Heart left ventricle (tissue), 16 donors: ENCODE measurements at regions not wholly inside any gene's neighbourhood (a gene's known extent, or its start where the extent isn't known, plus 50 kb on each side); places are given as distances from the start of the nearest gene placed in this dataset.

ENCODE experiments used
- ATAC-seq, 4 donors: fragments of 200-7000 bp; cut with Tn5 transposase; one replicate each; pipeline ENCODE4 v1.9.1; 2020 to 2022; ENCODE audit warnings: moderate library complexity in 4 of 4, mild to moderate bottlenecking in 3 of 4, moderate number of reproducible peaks in 1 of 4
- DNase-seq, 5 donors: peaks; one replicate each; pipeline ENCODE4 v3.0.0-alpha.2; 2020
- H3K27ac ChIP-seq, 12 donors: fragments of 200-600 bp; sonication (generic) in 4 of 12; one replicate each; pipeline versions ENCODE4 v1.5.0 to v1.8.0; 2016 to 2022; ENCODE audit warnings: mild to moderate bottlenecking in 2 of 12
- H3K27me3 ChIP-seq, 9 donors: fragments of 200-600 bp; sonication (generic) in 2 of 9; one replicate each; pipeline versions ENCODE4 v1.5.1 to v1.8.0; 2016 to 2022; ENCODE audit warnings: mild to moderate bottlenecking in 3 of 9
- H3K36me3 ChIP-seq, 9 donors: fragments of 200-600 bp; sonication (generic) in 2 of 9; one replicate each; pipeline versions ENCODE4 v1.5.0 to v1.8.0; 2018 to 2022; ENCODE audit warnings: mild to moderate bottlenecking in 2 of 9
- H3K4me1 ChIP-seq, 12 donors: fragments of 200-600 bp; sonication (generic) in 4 of 12; one replicate each; pipeline versions ENCODE4 v1.5.0 to v1.8.0; 2016 to 2022; ENCODE audit warnings: mild to moderate bottlenecking in 3 of 12
- H3K4me3 ChIP-seq, 12 donors: fragments of 200-600 bp; sonication (generic) in 4 of 12; one replicate each; pipeline versions ENCODE4 v1.5.0 to v1.8.0; 2017 to 2022; ENCODE audit warnings: mild to moderate bottlenecking in 9 of 12, moderate library complexity in 4 of 12
- H3K9me3 ChIP-seq, 12 donors: fragments of 200-600 bp; sonication (generic) in 4 of 12; one replicate each; pipeline versions ENCODE4 v1.5.0 to v1.8.0; 2016 to 2022; ENCODE audit warnings: mild to moderate bottlenecking in 1 of 12
- CTCF ChIP-seq, 12 donors: fragments of 200-600 bp; sonication (generic) in 4 of 12; IDR thresholded peaks; one replicate each; pipeline versions ENCODE4 v1.5.0 to v1.8.0; 2018 to 2022; ENCODE audit warnings: antibody characterized with exemption in 12 of 12, mild to moderate bottlenecking in 5 of 12
- POLR2A ChIP-seq, 2 donors: fragments of 450-650 bp; IDR thresholded peaks; one replicate each; pipeline ENCODE4 v1.6.1; 2017; ENCODE audit warnings: antibody characterized with exemption in 2 of 2, mild to moderate bottlenecking in 2 of 2, moderate library complexity in 2 of 2
- WGBS, 4 donors: extraction: QIAGEN DNeasy Blood & Tissue Kit in 2 of 4; methylation state at CpG; one replicate each; pipeline versions ENCODE4 v1.1.5 to v1.1.7; 2013 to 2018; 5-methylcytosine and 5-hydroxymethylcytosine counted together
- intact Hi-C, 10 donors: fragments of 100-400 bp; cut with DNase I; formaldehyde crosslinking; loops; one replicate each; pipeline versions ENCODE4 v1.11.1 to v1.14.2; 2022
- donor health status: ischemic (EF 13 %, LVEDD 7.1; RV severe dilation, severe dysfunction).
- donor health status: healthy with polysubstance abuse.
- donor health status: DM: no; HTN: yes; CAD: no.
- donor health status: DM: no; HTN: no; CAD: no.
- donor health status: ischemic (EF 25% LVEDD 6.9; RV normal size, moderate dysfunction).
- donor health status: ischemic (EF 25% LVEDD 5.7; RV mildly dilated, moderate dysfunction).
- donor health status: healthy.
- donor health status: DM: yes; HTN: yes; CAD: no.
- donor health status: ischemic (EF 35%, LVEDD 5.7; RV mildly dilated, moderate dysfunction).
- donor health status: nonischemic (EF 11% LVEDD 7.7; RV severe dilation, severe dysfunction).
- donor health status: DM: yes; HTN: yes; CAD: no.
- donor health status: PGD.
- donor health status: ischemic (EF 29% LVEDD 5.4; RV normal size, mild dysfunction).
- donor health status: nonischemic (EF 23%, LVEDD 6.1; RV moderate dilation, normal function).

GRCh38 chr16:72679856-72680255 lies 368.1 kb downstream of the ZFHX3 start:
- ATAC-seq (no peak), DNase-seq (no peak)
- Histone ChIP-seq H3K27me3 (no peaks in the 10 kb centered on the region), H3K27ac (no peak overlapping the region), H3K9me3 (peaks cover 0 to 8% (median 0%) of the 10 kb centered on the region in 12 donors), H3K4me1 (no peaks in the 10 kb centered on the region), H3K4me3 (no peak overlapping the region), H3K36me3 (no peaks in the 10 kb centered on the region)
- TF ChIP-seq CTCF (IDR thresholded peaks at IDR 0.05) (no peak), POLR2A (IDR thresholded peaks at IDR 0.05) (no peak)
- intact Hi-C loops: no loop called here

- Histone ChIP-seq H3K36me3 (no peaks in the 10 kb centered on the region), H3K9me3 (peaks cover 0 to 20% (median 8%) of the 10 kb centered on the region in 12 donors), H3K4me3 (no peak overlapping the region), H3K27me3 (no peaks in the 10 kb centered on the region), H3K4me1 (no peaks in the 10 kb centered on the region), H3K27ac (no peak overlapping the region)
- TF ChIP-seq POLR2A (IDR thresholded peaks at IDR 0.05) (no peak), CTCF (IDR thresholded peaks at IDR 0.05) (no peak)
- WGBS, 4 donors: 94 to 98% (median 97%) methylated on average over 2 of the region's 2 CpGs
- ATAC-seq (no peak), DNase-seq (no peak)
- intact Hi-C loops: no loop called here
Measured at GRCh38 chr16:72677662-72678447, 370.1 kb downstream of the ZFHX3 start.

- DNase-seq: no peak
- 73 to 84% (median 80%) methylated on average over 1 of the region's 1 CpG for WGBS, 4 donors
- intact Hi-C loops: no loop called here
Measured at GRCh38 chr16:72673118-72673517, 374.8 kb downstream of the ZFHX3 start.

GRCh38 chr16:72666267-72666666 lies 381.7 kb downstream of the ZFHX3 start:
- DNase-seq (no peak), ATAC-seq (no peak)
- Histone ChIP-seq H3K4me1 (peaks cover 0 to 22% (median 9%) of the 10 kb centered on the region in 12 donors), H3K27me3 (no peaks in the 10 kb centered on the region), H3K36me3 (no peaks in the 10 kb centered on the region), H3K9me3 (peaks cover 0 to under 1% (median 0%) of the 10 kb centered on the region in 12 donors), H3K4me3 (no peak overlapping the region), H3K27ac (no peak overlapping the region)
- 87 to 97% (median 91%) methylated on average over 2 of the region's 2 CpGs for WGBS, 4 donors
- intact Hi-C loops: no loop called here
- TF ChIP-seq CTCF (IDR thresholded peaks at IDR 0.05) (peak in 1 of 12 donors; percentile 12), POLR2A (IDR thresholded peaks at IDR 0.05) (no peak)

More at GRCh38 chr16:72673118-72673517, 374.8 kb downstream of the ZFHX3 start:
- no peaks in the 10 kb centered on the region for H3K4me1 ChIP-seq
- H3K9me3 ChIP-seq: peaks cover 0 to 31% (median 14%) of the 10 kb centered on the region in 12 donors
- TF ChIP-seq CTCF (IDR thresholded peaks at IDR 0.05): no peak
- no peak for TF ChIP-seq POLR2A (IDR thresholded peaks at IDR 0.05)
- no peak overlapping the region for H3K4me3 ChIP-seq
- no peaks in the 10 kb centered on the region for H3K36me3 ChIP-seq
- no peak overlapping the region for H3K27ac ChIP-seq
- ATAC-seq: no peak
- no peaks in the 10 kb centered on the region for H3K27me3 ChIP-seq
